Type B pancreatic cell (in vitro differentiated cells): ENCODE measurements at regions not wholly inside any gene's neighbourhood (a gene's known extent, or its start where the extent isn't known, plus 50 kb on each side); places are given as distances from the start of the nearest gene placed in this dataset.

Source experiments
- DNase-seq: peaks from one replicate; pipeline ENCODE4 v3.0.0; 2021; ENCODE audit warnings: mixed read lengths; ENCODE audit not compliant: unreplicated experiment; ENCODE audit errors: extremely low spot score
- H3K27ac Mint-ChIP-seq: 2 replicates; pipeline ENCODE4 v1.8.0; 2021; ENCODE audit warnings: mild to moderate bottlenecking, mixed read lengths
- H3K27me3 Mint-ChIP-seq: 2 replicates; pipeline ENCODE4 v1.8.0; 2021; ENCODE audit warnings: mixed read lengths
- H3K36me3 Mint-ChIP-seq: 2 replicates; pipeline ENCODE4 v1.8.0; 2021; ENCODE audit warnings: mixed read lengths
- H3K4me1 Mint-ChIP-seq: one replicate; pipeline ENCODE4 v1.8.0; 2021; ENCODE audit warnings: mixed read lengths; ENCODE audit not compliant: unreplicated experiment
- H3K4me3 Mint-ChIP-seq: 2 replicates; pipeline ENCODE4 v1.8.0; 2021; ENCODE audit warnings: mild to moderate bottlenecking, mixed read lengths
- H3K9me3 Mint-ChIP-seq: 2 replicates; pipeline ENCODE4 v1.8.0; 2021; ENCODE audit warnings: mixed read lengths
- CTCF ChIP-seq: fragments of 200-600 bp; sonication (generic); conservative IDR thresholded peaks from 2 replicates; pipeline ENCODE4 v1.5.0; 2021; ENCODE audit warnings: antibody characterized with exemption, mild to moderate bottlenecking

- H3K9me3 Mint-ChIP-seq = no peaks in the 10 kb centered on the region
- H3K36me3 Mint-ChIP-seq = no peaks in the 10 kb centered on the region
- H3K4me1 Mint-ChIP-seq = no peaks in the 10 kb centered on the region
- TF ChIP-seq CTCF = no peak
- no peak overlapping the region for H3K4me3 Mint-ChIP-seq
- no peak overlapping the region for H3K27ac Mint-ChIP-seq
- no peaks in the 10 kb centered on the region for H3K27me3 Mint-ChIP-seq
- no peak for DNase-seq
Observed at GRCh38 chrX:122004127-122004526, 956.7 kb downstream of the GLUD2 start.

GRCh38 chrX:122026665-122027064 lies 979.3 kb downstream of the GLUD2 start:
- H3K36me3 Mint-ChIP-seq = no peaks in the 10 kb centered on the region
- TF ChIP-seq CTCF = no peak
- no peaks in the 10 kb centered on the region for H3K9me3 Mint-ChIP-seq
- H3K4me3 Mint-ChIP-seq = no peak overlapping the region
- no peaks in the 10 kb centered on the region for H3K27me3 Mint-ChIP-seq
- no peaks in the 10 kb centered on the region for H3K4me1 Mint-ChIP-seq
- no peak overlapping the region for H3K27ac Mint-ChIP-seq
- no peak for DNase-seq

GRCh38 chrX:122046226-122046625 lies 998.8 kb downstream of the GLUD2 start:
- Mint-ChIP-seq H3K4me3 (no peak overlapping the region), H3K4me1 (no peaks in the 10 kb centered on the region), H3K27me3 (no peaks in the 10 kb centered on the region), H3K9me3 (peaks cover 4% of the 10 kb centered on the region), H3K36me3 (no peaks in the 10 kb centered on the region), H3K27ac (no peak overlapping the region)
- DNase-seq = no peak
- TF ChIP-seq CTCF = no peak

GRCh38 chrX:122046815-122047214 lies 999.4 kb downstream of the GLUD2 start:
- Mint-ChIP-seq H3K4me3 (no peak overlapping the region), H3K36me3 (no peaks in the 10 kb centered on the region), H3K9me3 (peaks cover 4% of the 10 kb centered on the region), H3K4me1 (no peaks in the 10 kb centered on the region), H3K27ac (no peak overlapping the region), H3K27me3 (no peaks in the 10 kb centered on the region)
- no peak for TF ChIP-seq CTCF
- no peak for DNase-seq

GRCh38 chrX:122047261-122047660 lies 999.9 kb downstream of the GLUD2 start:
- DNase-seq = no peak
- Mint-ChIP-seq H3K27ac (no peak overlapping the region), H3K4me1 (no peaks in the 10 kb centered on the region), H3K27me3 (no peaks in the 10 kb centered on the region), H3K4me3 (no peak overlapping the region), H3K9me3 (peaks cover 4% of the 10 kb centered on the region), H3K36me3 (no peaks in the 10 kb centered on the region)
- TF ChIP-seq CTCF = no peak

GRCh38 chrX:122055460-122055859 lies 1008.0 kb downstream of the GLUD2 start:
- TF ChIP-seq CTCF = no peak
- Mint-ChIP-seq H3K4me1 (no peaks in the 10 kb centered on the region), H3K4me3 (no peak overlapping the region), H3K36me3 (no peaks in the 10 kb centered on the region), H3K9me3 (no peaks in the 10 kb centered on the region), H3K27ac (no peak overlapping the region), H3K27me3 (no peaks in the 10 kb centered on the region)
- DNase-seq = no peak
